ENCODE measurements at regions not wholly inside any gene's neighbourhood (a gene's known extent, or its start where the extent isn't known, plus 50 kb on each side); places are given as distances from the start of the nearest gene placed in this dataset.
A peak's percentile ranks its signal among the peaks of the same experiment; 100 is the strongest.

- TF ChIP-seq EZH2phosphoT487 (IDR thresholded peaks at IDR 0.05; ENCODE audit: insufficient read depth, low read depth) = no peak
- TF ChIP-seq EZH2 (IDR thresholded peaks at IDR 0.05; ENCODE audit: insufficient read depth, poor library complexity, severe bottlenecking) = no peak
- H3K9me3 ChIP-seq (ENCODE audit: low read depth) = no peaks in the 10 kb centered on the region
- no peaks in the 10 kb centered on the region; the same call in 1 of the 2 replicates for H3K9me2 ChIP-seq (ENCODE audit: insufficient read depth)
- H3K4me1 ChIP-seq (ENCODE audit: insufficient read depth) = no peaks in the 10 kb centered on the region
- H4K20me1 ChIP-seq (ENCODE audit: insufficient read depth) = no peaks in the 10 kb centered on the region
- H3F3A ChIP-seq (ENCODE audit: insufficient read depth) = no peaks in the 10 kb centered on the region
- no peak overlapping the region for H3K27ac ChIP-seq
- in situ Hi-C loops (cut with MboI) = no loop called here
- H3K4me2 ChIP-seq (ENCODE audit: unreplicated experiment) = no peak overlapping the region
- H3K9ac ChIP-seq = no peak overlapping the region
- WGBS, 2 experiments (ENCODE audit: low coverage in 1 of 2, low lambda C conversion rate in 2 of 2, missing lambda C conversion rate in 2 of 2) = 68 to 83% methylated on average over 4 of the region's 4 CpGs
- no peaks in the 10 kb centered on the region for H3K36me3 ChIP-seq (ENCODE audit: low read depth)
- DNase-seq = no peak
- H2AFZ ChIP-seq = no peak overlapping the region
- no peaks in the 10 kb centered on the region for H3K27me3 ChIP-seq (replicated peaks; ENCODE audit: insufficient read depth)
- H3K4me3 ChIP-seq = no peak overlapping the region
- no peaks in the 10 kb centered on the region for H3K79me2 ChIP-seq (ENCODE audit: insufficient read depth)
Measured at GRCh38 chr2:221034973-221035372, 537.1 kb downstream of the EPHA4 start.

- 44 to 49% methylated on average over 6 of the region's 6 CpGs for WGBS, 2 experiments (ENCODE audit: low coverage in 1 of 2, low lambda C conversion rate in 2 of 2, missing lambda C conversion rate in 2 of 2)
- H2AFZ ChIP-seq = no peak overlapping the region
- H3K4me3 ChIP-seq = no peak overlapping the region
- peaks cover 6% of the 10 kb centered on the region for H3K4me1 ChIP-seq (ENCODE audit: insufficient read depth)
- H3K27me3 ChIP-seq (replicated peaks; ENCODE audit: insufficient read depth) = no peaks in the 10 kb centered on the region; the same call in 1 of the 2 replicates
- in situ Hi-C loops (cut with MboI) = no loop called here
- no peak overlapping the region for H3K27ac ChIP-seq
- TF ChIP-seq EZH2 (IDR thresholded peaks at IDR 0.05; ENCODE audit: insufficient read depth, poor library complexity, severe bottlenecking) = no peak
- no peak for TF ChIP-seq EZH2phosphoT487 (IDR thresholded peaks at IDR 0.05; ENCODE audit: insufficient read depth, low read depth)
- no peaks in the 10 kb centered on the region for H3K36me3 ChIP-seq (ENCODE audit: low read depth)
- H4K20me1 ChIP-seq (ENCODE audit: insufficient read depth) = no peaks in the 10 kb centered on the region
- no peaks in the 10 kb centered on the region for H3K9me2 ChIP-seq (ENCODE audit: insufficient read depth)
- H3K9me3 ChIP-seq (ENCODE audit: low read depth) = no peaks in the 10 kb centered on the region
- H3K9ac ChIP-seq = no peak overlapping the region
- no peaks in the 10 kb centered on the region for H3K79me2 ChIP-seq (ENCODE audit: insufficient read depth)
- peak; percentile 24 for DNase-seq
- no peaks in the 10 kb centered on the region for H3F3A ChIP-seq (ENCODE audit: insufficient read depth)
- no peak overlapping the region for H3K4me2 ChIP-seq (ENCODE audit: unreplicated experiment)
Measured at GRCh38 chr2:221042926-221043325, 529.2 kb downstream of the EPHA4 start.

- Histone ChIP-seq H3K9ac (no peak overlapping the region), H2AFZ (no peak overlapping the region), H3K9me2 (ENCODE audit: insufficient read depth) (no peaks in the 10 kb centered on the region), H4K20me1 (ENCODE audit: insufficient read depth) (no peaks in the 10 kb centered on the region), H3K4me3 (no peak overlapping the region), H3K9me3 (ENCODE audit: low read depth) (no peaks in the 10 kb centered on the region), H3K27me3 (replicated peaks; ENCODE audit: insufficient read depth) (no peaks in the 10 kb centered on the region; the same call in 1 of the 2 replicates), H3K4me2 (ENCODE audit: unreplicated experiment) (no peak overlapping the region), H3K27ac (no peak overlapping the region), H3F3A (ENCODE audit: insufficient read depth) (no peaks in the 10 kb centered on the region), H3K36me3 (ENCODE audit: low read depth) (no peaks in the 10 kb centered on the region), H3K79me2 (ENCODE audit: insufficient read depth) (no peaks in the 10 kb centered on the region), H3K4me1 (ENCODE audit: insufficient read depth) (peaks cover 6% of the 10 kb centered on the region)
- TF ChIP-seq EZH2 (IDR thresholded peaks at IDR 0.05; ENCODE audit: insufficient read depth, poor library complexity, severe bottlenecking) (no peak), EZH2phosphoT487 (IDR thresholded peaks at IDR 0.05; ENCODE audit: insufficient read depth, low read depth) (no peak)
- DNase-seq = no peak
- 55 to 57% methylated on average over 5 of the region's 5 CpGs for WGBS, 2 experiments (ENCODE audit: low coverage in 1 of 2, low lambda C conversion rate in 2 of 2, missing lambda C conversion rate in 2 of 2)
- in situ Hi-C loops (cut with MboI) = no loop called here
Measured at GRCh38 chr2:221044781-221045180, 527.3 kb downstream of the EPHA4 start.

DNA sequence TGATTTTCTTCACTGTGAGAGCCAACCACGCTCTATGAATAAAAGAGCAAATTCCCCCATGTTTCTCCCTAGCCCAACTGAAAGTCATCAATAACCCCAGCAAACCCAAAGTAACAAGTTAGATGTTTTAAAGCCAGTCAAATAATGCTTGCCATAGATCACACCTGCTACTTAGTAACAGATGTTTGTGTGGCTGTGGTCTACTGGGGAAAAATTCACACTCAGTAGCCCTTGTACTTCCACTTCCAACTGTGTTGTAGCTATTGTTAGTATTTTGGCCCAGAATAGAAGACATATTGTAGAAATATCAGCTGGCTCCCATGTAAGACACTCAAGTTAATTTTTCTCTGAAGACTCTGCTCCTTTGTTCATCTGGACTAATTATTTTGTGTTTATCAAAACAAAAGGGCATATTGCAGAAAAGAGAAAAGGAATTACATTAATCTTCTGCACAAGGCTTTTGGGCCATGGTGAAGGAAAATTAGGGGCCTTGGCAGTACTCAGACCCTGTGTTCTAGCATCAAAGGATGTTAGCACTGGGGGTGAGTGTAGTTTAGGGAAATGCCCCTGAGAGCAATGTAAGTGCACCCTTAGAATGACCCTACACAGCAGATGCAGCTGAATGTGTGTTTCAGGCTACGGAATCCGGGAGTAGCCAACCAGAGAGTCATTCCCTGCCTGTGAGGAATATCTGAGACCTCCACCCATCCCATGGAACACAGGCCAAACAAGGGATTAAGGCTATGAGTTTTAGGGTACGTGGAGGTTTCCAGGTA, 521.9 kb downstream of the EPHA4 start:
- TF ChIP-seq EZH2phosphoT487 (IDR thresholded peaks at IDR 0.05; ENCODE audit: insufficient read depth, low read depth) (no peak), EZH2 (IDR thresholded peaks at IDR 0.05; ENCODE audit: insufficient read depth, poor library complexity, severe bottlenecking) (no peak)
- Histone ChIP-seq H3K79me2 (ENCODE audit: insufficient read depth) (no peaks in the 10 kb centered on the region), H3K9me3 (ENCODE audit: low read depth) (no peaks in the 10 kb centered on the region), H3K36me3 (ENCODE audit: low read depth) (no peaks in the 10 kb centered on the region), H3K27ac (no peak overlapping the region), H3K4me3 (no peak overlapping the region), H3K4me2 (ENCODE audit: unreplicated experiment) (no peak overlapping the region), H4K20me1 (ENCODE audit: insufficient read depth) (no peaks in the 10 kb centered on the region), H3K27me3 (replicated peaks; ENCODE audit: insufficient read depth) (no peaks in the 10 kb centered on the region; the same call in 1 of the 2 replicates), H3K9ac (no peak overlapping the region), H3K4me1 (ENCODE audit: insufficient read depth) (no peaks in the 10 kb centered on the region), H3K9me2 (ENCODE audit: insufficient read depth) (no peaks in the 10 kb centered on the region), H3F3A (ENCODE audit: insufficient read depth) (no peaks in the 10 kb centered on the region), H2AFZ (no peak overlapping the region)
- in situ Hi-C loops (cut with MboI) = no loop called here
- 50 to 56% methylated on average over 4 of the region's 4 CpGs for WGBS, 2 experiments (ENCODE audit: low coverage in 1 of 2, low lambda C conversion rate in 2 of 2, missing lambda C conversion rate in 2 of 2)
- no peak for DNase-seq
